ENCODE measurements at regions not wholly inside any gene's neighbourhood (a gene's known extent, or its start where the extent isn't known, plus 50 kb on each side); places are given as distances from the start of the nearest gene placed in this dataset.

DNA sequence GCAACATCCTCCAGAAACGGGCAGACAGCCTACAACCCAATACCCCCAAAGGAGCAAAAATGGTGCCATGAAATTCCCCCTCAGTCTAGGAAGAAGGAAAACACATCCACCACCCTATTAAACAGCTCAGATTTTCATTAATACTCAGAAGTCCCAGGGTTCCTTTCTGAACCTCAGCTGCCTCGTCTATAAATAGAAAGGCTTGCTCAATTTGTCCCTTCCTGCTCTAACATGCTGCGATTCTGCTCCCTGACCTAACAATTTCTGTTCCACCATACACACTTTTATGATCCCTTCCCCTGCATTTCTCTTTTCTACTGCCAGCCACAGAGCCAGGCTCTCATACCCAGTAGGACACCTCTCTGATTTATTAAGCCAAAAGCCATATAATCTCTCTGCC, 68.1 kb downstream of the MTERF1 start:
- Histone ChIP-seq H3K4me1 (ENCODE audit: control insufficient read depth in 2 of 2, insufficient read depth in 2 of 2, low read length in 2 of 2) (no peaks in the 10 kb centered on the region), H3K79me2 (ENCODE audit: control insufficient read depth, insufficient read depth, low read length) (no peaks in the 10 kb centered on the region), H3K27ac (ENCODE audit: low read length in 2 of 2) (no peak overlapping the region), H2AFZ (ENCODE audit: insufficient read depth, low read depth, low read length, poor library complexity, severe bottlenecking) (no peak overlapping the region), H3K4me2 (replicated peaks; ENCODE audit: low read depth, low read length, poor library complexity, severe bottlenecking) (no peak overlapping the region), H3K9ac (ENCODE audit: low read length) (no peak overlapping the region), H3K4me3 (ENCODE audit: control extremely low read depth in 1 of 5, extremely low read depth in 1 of 5, insufficient read depth in 1 of 5, low read depth in 2 of 5, low read length in 4 of 5) (no peak overlapping the region), H4K20me1 (ENCODE audit: control insufficient read depth, insufficient read depth, low read length, poor library complexity, severe bottlenecking) (no peaks in the 10 kb centered on the region), H3K36me3 (replicated peaks in 1 of 2; ENCODE audit: control extremely low read depth in 1 of 2, control insufficient read depth in 1 of 2, extremely low read depth in 1 of 2, insufficient read depth in 2 of 2, low read length in 1 of 2) (no peaks in the 10 kb centered on the region), H3K27me3 (replicated peaks in 1 of 4; ENCODE audit: control extremely low read depth in 1 of 4, control insufficient read depth in 3 of 4, insufficient read depth in 4 of 4, low read length in 3 of 4) (peaks cover 0 to 2% (median 0%) of the 10 kb centered on the region in 4 experiments), H3K9me3 (ENCODE audit: control extremely low read depth in 1 of 3, control insufficient read depth in 2 of 3, insufficient read depth in 1 of 3, low read length in 2 of 3) (no peaks in the 10 kb centered on the region)
- Mint-ChIP-seq H3K27ac (no peak overlapping the region), H3K4me1 (no peaks in the 10 kb centered on the region), H3K27me3 (no peaks in the 10 kb centered on the region), H3K4me3 (no peak overlapping the region), H3K9me3 (ENCODE audit: insufficient read depth) (no peaks in the 10 kb centered on the region)
- POLR2A ChIA-PET = no interaction called here
- intact Hi-C loops (cut with micrococcal nuclease) = no loop called here
- TF ChIP-seq, protein P1, sequence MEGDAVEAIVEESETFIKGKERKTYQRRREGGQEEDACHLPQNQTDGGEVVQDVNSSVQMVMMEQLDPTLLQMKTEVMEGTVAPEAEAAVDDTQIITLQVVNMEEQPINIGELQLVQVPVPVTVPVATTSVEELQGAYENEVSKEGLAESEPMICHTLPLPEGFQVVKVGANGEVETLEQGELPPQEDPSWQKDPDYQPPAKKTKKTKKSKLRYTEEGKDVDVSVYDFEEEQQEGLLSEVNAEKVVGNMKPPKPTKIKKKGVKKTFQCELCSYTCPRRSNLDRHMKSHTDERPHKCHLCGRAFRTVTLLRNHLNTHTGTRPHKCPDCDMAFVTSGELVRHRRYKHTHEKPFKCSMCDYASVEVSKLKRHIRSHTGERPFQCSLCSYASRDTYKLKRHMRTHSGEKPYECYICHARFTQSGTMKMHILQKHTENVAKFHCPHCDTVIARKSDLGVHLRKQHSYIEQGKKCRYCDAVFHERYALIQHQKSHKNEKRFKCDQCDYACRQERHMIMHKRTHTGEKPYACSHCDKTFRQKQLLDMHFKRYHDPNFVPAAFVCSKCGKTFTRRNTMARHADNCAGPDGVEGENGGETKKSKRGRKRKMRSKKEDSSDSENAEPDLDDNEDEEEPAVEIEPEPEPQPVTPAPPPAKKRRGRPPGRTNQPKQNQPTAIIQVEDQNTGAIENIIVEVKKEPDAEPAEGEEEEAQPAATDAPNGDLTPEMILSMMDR (IDR thresholded peaks at IDR 0.05) = no peak
- no peak for TF ChIP-seq EZH2 (IDR thresholded peaks at IDR 0.05; ENCODE audit: borderline replicate concordance, insufficient read depth, low read depth, low read length, poor library complexity, severe bottlenecking)
- WGBS (ENCODE audit: insufficient coverage) = 41% methylated on average over 3 of the region's 3 CpGs
- CTCF ChIA-PET = no interaction called here
- DNase-seq (no peak), ATAC-seq (ENCODE audit: low read depth) (no peak)

DNA sequence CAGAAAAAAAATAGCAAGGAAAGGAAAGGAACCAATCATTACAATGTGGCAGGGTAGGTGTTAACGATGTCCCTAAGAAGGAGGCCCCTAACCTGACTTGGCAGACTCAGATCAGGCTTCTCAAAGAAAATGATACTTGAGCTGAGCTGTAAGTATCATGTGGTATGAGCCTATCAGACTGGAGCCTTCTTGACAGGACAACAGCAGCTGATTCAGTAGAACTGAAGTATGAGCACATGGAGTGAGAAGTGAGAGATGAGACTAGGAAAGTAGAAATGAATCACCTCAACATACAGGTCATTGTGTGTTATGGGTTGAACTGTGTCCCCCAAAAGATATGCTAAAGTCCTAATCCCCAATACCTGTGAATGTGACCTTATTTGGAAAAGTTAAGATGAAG, 66.3 kb downstream of the MTERF1 start:
- Histone ChIP-seq H3K4me1 (ENCODE audit: control insufficient read depth in 2 of 2, insufficient read depth in 2 of 2, low read length in 2 of 2) (no peaks in the 10 kb centered on the region), H3K27ac (ENCODE audit: low read length in 2 of 2) (no peak overlapping the region), H3K9me3 (ENCODE audit: control extremely low read depth in 1 of 3, control insufficient read depth in 2 of 3, insufficient read depth in 1 of 3, low read length in 2 of 3) (no peaks in the 10 kb centered on the region), H3K4me3 (ENCODE audit: control extremely low read depth in 1 of 5, extremely low read depth in 1 of 5, insufficient read depth in 1 of 5, low read depth in 2 of 5, low read length in 4 of 5) (no peak overlapping the region), H3K36me3 (replicated peaks in 1 of 2; ENCODE audit: control extremely low read depth in 1 of 2, control insufficient read depth in 1 of 2, extremely low read depth in 1 of 2, insufficient read depth in 2 of 2, low read length in 1 of 2) (no peaks in the 10 kb centered on the region), H3K79me2 (ENCODE audit: control insufficient read depth, insufficient read depth, low read length) (no peaks in the 10 kb centered on the region), H4K20me1 (ENCODE audit: control insufficient read depth, insufficient read depth, low read length, poor library complexity, severe bottlenecking) (no peaks in the 10 kb centered on the region), H2AFZ (ENCODE audit: insufficient read depth, low read depth, low read length, poor library complexity, severe bottlenecking) (no peak overlapping the region), H3K27me3 (replicated peaks in 1 of 4; ENCODE audit: control extremely low read depth in 1 of 4, control insufficient read depth in 3 of 4, insufficient read depth in 4 of 4, low read length in 3 of 4) (peaks cover 0 to 2% (median 0%) of the 10 kb centered on the region in 4 experiments), H3K4me2 (replicated peaks; ENCODE audit: low read depth, low read length, poor library complexity, severe bottlenecking) (no peak overlapping the region), H3K9ac (ENCODE audit: low read length) (no peak overlapping the region)
- TF ChIP-seq, protein P1 (IDR thresholded peaks at IDR 0.05) = no peak
- TF ChIP-seq EZH2 (IDR thresholded peaks at IDR 0.05; ENCODE audit: borderline replicate concordance, insufficient read depth, low read depth, low read length, poor library complexity, severe bottlenecking) = no peak
- no peak overlapping the region for H3K27ac Mint-ChIP-seq
- 75% methylated on average over 1 of the region's 1 CpG for WGBS (ENCODE audit: insufficient coverage)
- no peaks in the 10 kb centered on the region for H3K27me3 Mint-ChIP-seq
- POLR2A ChIA-PET = no interaction called here
- no peak for DNase-seq
- no peaks in the 10 kb centered on the region for H3K4me1 Mint-ChIP-seq
- CTCF ChIA-PET = no interaction called here
- ATAC-seq (ENCODE audit: low read depth) = no peak
- intact Hi-C loops (cut with micrococcal nuclease) = no loop called here
- no peaks in the 10 kb centered on the region for H3K9me3 Mint-ChIP-seq (ENCODE audit: insufficient read depth)
- H3K4me3 Mint-ChIP-seq = no peak overlapping the region
